ENCODE measurements at regions not wholly inside any gene's neighbourhood (a gene's known extent, or its start where the extent isn't known, plus 50 kb on each side); places are given as distances from the start of the nearest gene placed in this dataset.

DNA sequence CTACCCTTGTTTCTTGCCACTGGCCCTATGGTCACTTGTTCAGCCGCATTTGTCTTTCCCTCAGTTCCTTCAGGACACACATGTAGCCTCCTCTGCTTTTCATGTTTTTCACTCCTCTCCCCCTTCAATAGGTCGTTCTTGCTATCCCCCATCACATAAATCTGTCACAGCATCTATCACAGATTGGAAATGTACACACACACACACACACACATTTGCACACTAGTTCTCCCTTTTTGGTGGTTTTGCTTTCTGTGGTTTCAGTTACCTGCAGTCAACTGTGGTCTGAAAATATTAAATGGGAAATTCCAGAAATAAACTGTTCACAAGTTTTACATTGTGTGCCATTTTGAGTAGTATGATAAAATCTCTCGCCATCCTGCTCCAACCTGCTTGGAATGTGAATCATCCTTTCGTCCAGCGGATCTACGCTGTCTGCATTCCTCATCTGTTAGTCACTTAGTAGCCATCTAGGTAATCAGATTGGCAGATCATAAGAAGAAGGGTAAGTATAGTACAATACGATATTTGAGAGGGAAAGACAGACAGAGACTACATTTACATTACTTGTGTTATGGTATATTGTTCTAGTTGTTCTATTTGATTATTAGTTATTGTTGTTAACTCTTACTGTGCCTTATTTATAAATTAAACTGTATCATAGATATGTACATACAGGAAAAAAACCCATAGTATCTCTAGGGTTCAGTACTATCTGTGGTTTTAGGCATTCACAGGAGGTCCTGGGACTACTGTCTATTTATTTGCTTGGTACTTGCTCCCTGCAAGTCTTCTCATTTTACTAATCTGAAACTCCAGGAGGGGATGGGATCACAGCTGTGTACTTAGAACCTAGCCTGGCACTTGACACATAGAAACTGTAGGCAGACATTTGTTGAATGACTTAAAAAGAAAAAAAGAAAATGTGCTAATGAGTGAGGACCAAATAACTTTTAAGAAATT lies 86.1 kb upstream of the PNPT1 start:
- Histone ChIP-seq H3K4me1 (ENCODE audit: insufficient read depth, low read length, poor library complexity, severe bottlenecking) (no peaks in the 10 kb centered on the region), H3K79me2 (ENCODE audit: insufficient read depth, low read depth, low read length) (no peaks in the 10 kb centered on the region), H3K9me3 (ENCODE audit: low read length) (no peaks in the 10 kb centered on the region), H2AFZ (ENCODE audit: low read length) (no peak overlapping the region), H4K20me1 (ENCODE audit: insufficient read depth, low read length) (no peaks in the 10 kb centered on the region), H3K9me2 (ENCODE audit: insufficient read depth, low read length) (no peaks in the 10 kb centered on the region), H3K27ac (ENCODE audit: low read depth, low read length, poor library complexity, severe bottlenecking) (no peak overlapping the region), H3K4me3 (ENCODE audit: low read depth, low read length, poor library complexity, severe bottlenecking) (no peak overlapping the region), H3K36me3 (ENCODE audit: insufficient read depth, low read length) (no peaks in the 10 kb centered on the region), H3K4me2 (ENCODE audit: low read length) (no peak overlapping the region)
- no TSS peak for BruUV-seq (replicated peaks)
- DNase-seq (ENCODE audit: low spot score): no peak
- ChIA-PET CTCF (ENCODE audit: unreplicated experiment) (no interaction called here), POLR2A (no interaction called here)
- intact Hi-C loops (cut with micrococcal nuclease; ENCODE audit: unreplicated experiment): no loop called here
- TF ChIP-seq EZH2phosphoT487 (IDR thresholded peaks at IDR 0.05; ENCODE audit: borderline replicate concordance, low read depth, low read length) (no peak), CTCF (conservative IDR thresholded peaks at IDR 0.05; ENCODE audit: low read length) (no peak)

GRCh38 chr2:55776966-55777365 lies 83.3 kb upstream of the PNPT1 start:
- H3K79me2 ChIP-seq (ENCODE audit: insufficient read depth, low read depth, low read length): no peaks in the 10 kb centered on the region
- no peak for DNase-seq (ENCODE audit: low spot score)
- H3K36me3 ChIP-seq (ENCODE audit: insufficient read depth, low read length): no peaks in the 10 kb centered on the region
- TF ChIP-seq EZH2phosphoT487 (IDR thresholded peaks at IDR 0.05; ENCODE audit: borderline replicate concordance, low read depth, low read length) (no peak), CTCF (conservative IDR thresholded peaks at IDR 0.05; ENCODE audit: low read length) (no peak)
- H3K9me2 ChIP-seq (ENCODE audit: insufficient read depth, low read length): no peaks in the 10 kb centered on the region
- no peak overlapping the region for H2AFZ ChIP-seq (ENCODE audit: low read length)
- no peaks in the 10 kb centered on the region for H3K4me1 ChIP-seq (ENCODE audit: insufficient read depth, low read length, poor library complexity, severe bottlenecking)
- ChIA-PET CTCF (ENCODE audit: unreplicated experiment) (no interaction called here), POLR2A (no interaction called here)
- intact Hi-C loops (cut with micrococcal nuclease; ENCODE audit: unreplicated experiment): no loop called here
- H3K9me3 ChIP-seq (ENCODE audit: low read length): no peaks in the 10 kb centered on the region
- no peaks in the 10 kb centered on the region for H4K20me1 ChIP-seq (ENCODE audit: insufficient read depth, low read length)
- no TSS peak for BruUV-seq (replicated peaks)
- H3K4me3 ChIP-seq (ENCODE audit: low read depth, low read length, poor library complexity, severe bottlenecking): no peak overlapping the region
- H3K27ac ChIP-seq (ENCODE audit: low read depth, low read length, poor library complexity, severe bottlenecking): no peak overlapping the region
- H3K4me2 ChIP-seq (ENCODE audit: low read length): no peak overlapping the region

DNA sequence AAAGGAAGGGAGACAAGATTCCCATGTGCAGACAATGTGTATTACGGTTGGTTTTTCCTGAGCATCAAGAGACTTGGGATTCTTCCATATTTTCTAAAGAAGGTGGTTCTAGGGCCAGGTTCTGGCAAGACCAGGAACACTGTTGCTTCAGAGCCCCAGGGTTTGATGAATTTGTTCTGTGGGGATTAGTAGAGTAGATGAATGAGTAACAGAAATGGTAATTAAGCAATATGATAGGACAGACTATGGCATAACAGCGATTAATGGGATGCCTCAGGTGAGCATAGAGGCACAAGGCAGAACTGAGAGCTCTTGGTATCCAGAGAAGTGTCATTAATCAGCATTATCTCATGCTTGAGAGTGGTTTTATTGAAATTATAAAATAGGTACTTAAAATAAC lies 82.8 kb upstream of the PNPT1 start:
- H3K9me3 ChIP-seq (ENCODE audit: low read length): no peaks in the 10 kb centered on the region
- H2AFZ ChIP-seq (ENCODE audit: low read length): no peak overlapping the region
- no peaks in the 10 kb centered on the region for H3K36me3 ChIP-seq (ENCODE audit: insufficient read depth, low read length)
- BruUV-seq (replicated peaks): no TSS peak
- no peak for DNase-seq (ENCODE audit: low spot score)
- no peak overlapping the region for H3K4me2 ChIP-seq (ENCODE audit: low read length)
- H3K4me3 ChIP-seq (ENCODE audit: low read depth, low read length, poor library complexity, severe bottlenecking): no peak overlapping the region
- no peaks in the 10 kb centered on the region for H3K79me2 ChIP-seq (ENCODE audit: insufficient read depth, low read depth, low read length)
- H3K27ac ChIP-seq (ENCODE audit: low read depth, low read length, poor library complexity, severe bottlenecking): no peak overlapping the region
- ChIA-PET POLR2A (no interaction called here), CTCF (ENCODE audit: unreplicated experiment) (no interaction called here)
- no peaks in the 10 kb centered on the region for H3K9me2 ChIP-seq (ENCODE audit: insufficient read depth, low read length)
- intact Hi-C loops (cut with micrococcal nuclease; ENCODE audit: unreplicated experiment): no loop called here
- TF ChIP-seq EZH2phosphoT487 (IDR thresholded peaks at IDR 0.05; ENCODE audit: borderline replicate concordance, low read depth, low read length) (no peak), CTCF (conservative IDR thresholded peaks at IDR 0.05; ENCODE audit: low read length) (no peak)
- no peaks in the 10 kb centered on the region for H4K20me1 ChIP-seq (ENCODE audit: insufficient read depth, low read length)
- H3K4me1 ChIP-seq (ENCODE audit: insufficient read depth, low read length, poor library complexity, severe bottlenecking): no peaks in the 10 kb centered on the region
